GM21529 (cell line): ENCODE measurements at regions not wholly inside any gene's neighbourhood (a gene's known extent, or its start where the extent isn't known, plus 50 kb on each side); places are given as distances from the start of the nearest gene placed in this dataset.

Experiments used
- ATAC-seq: cut with Tn5 transposase; IDR thresholded peaks from one replicate; pipeline ENCODE4 v1.9.1; 2021; ENCODE audit not compliant: unreplicated experiment

DNA sequence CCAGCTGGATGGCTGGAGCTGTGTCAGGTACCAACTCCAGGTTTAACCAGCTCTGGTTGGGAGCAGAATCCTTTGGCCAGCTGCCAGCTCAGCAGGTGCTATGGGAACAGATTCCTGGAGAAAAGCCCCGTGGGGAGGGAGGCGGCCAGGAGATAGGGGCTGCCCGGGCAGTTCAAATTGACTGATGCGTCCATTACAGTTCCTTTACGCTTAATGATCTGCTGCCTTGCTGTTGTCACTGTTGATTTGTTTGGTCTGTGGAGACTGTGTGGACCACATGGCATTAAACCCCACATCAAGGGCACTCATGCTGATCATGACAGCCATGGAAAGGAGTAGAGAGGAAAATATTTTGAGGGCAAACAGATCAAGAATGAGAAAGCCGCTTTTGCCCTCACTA, 200.0 kb downstream of the TSN start:
- no peak for ATAC-seq

DNA sequence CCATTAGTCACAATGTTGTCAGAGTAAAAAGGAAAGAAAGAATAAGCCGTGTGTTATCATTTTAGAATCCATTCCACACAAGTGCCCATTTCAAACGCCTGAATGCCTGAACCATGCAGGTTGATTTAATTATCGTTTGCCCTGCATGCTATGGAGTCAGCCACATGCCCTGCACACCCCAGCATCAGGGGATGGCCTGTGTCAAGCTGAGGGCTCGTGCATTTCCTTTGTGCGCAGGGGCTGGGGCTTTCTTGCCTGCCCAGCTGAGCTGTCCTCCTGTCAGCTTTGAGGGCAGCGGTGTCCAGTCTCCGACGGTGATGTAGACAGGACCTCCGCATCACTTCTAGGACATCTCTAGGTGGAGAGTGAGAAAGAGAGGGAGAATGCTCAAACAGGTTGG, 200.4 kb downstream of the TSN start:
- no peak for ATAC-seq

DNA sequence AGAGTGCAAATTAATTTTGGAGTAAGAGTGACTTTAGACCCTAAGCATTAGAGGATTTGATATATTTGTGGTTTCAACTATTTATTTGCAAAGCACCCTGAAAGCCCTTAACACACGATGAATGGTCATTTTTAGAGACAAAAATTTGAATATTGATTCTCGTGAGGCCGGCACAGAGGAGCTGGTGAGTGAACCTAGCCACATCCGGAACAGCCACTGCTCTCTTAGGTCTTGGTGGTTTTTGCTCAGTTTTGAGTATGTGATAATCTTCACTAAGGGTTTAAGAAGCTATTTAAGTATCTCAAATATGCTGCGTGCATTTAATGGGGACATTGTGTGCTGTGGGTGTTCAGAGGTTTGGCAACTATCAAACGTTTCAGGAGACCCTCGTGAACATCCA, 204.8 kb downstream of the TSN start:
- peak; percentile 81 for ATAC-seq

DNA sequence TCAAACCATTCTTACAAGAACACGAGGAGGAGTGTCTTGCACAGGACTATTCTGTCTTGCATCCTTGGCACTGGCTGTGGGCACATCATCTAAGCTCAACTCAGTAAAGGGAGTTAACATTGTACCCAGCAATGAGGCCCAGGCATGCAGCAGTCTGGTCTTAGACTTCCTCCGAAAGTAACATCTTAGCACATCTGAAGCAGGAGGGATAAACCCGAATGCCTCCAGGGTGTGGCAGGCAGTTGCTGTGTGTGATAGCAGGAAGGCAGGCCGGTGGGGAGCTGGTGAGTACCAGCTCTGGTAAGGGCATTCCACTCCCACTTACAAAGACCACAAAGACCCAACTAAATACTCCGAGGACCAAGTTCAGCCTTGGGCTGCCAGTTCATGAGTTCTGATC, 206.3 kb downstream of the TSN start:
- ATAC-seq = no peak

DNA sequence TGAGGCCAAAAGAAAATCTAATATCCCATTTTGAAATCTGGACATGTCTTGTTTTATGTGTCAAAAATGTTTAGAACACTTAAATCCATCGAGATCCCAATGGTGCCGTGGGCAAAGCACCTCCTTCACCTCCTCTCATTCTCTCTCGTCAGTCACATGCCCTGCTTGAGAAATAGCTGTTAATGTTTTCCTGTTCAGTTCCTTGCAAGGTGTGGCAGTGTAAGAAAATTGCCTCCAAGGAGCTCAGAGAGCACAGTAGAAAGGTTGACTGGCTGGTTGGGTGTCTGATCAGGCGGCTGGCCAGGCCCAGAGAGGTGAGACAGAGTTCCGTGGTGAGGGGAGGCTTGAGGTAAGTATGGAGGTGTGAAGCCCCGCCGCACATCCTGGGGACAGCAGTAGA, 210.2 kb downstream of the TSN start:
- ATAC-seq = no peak

DNA sequence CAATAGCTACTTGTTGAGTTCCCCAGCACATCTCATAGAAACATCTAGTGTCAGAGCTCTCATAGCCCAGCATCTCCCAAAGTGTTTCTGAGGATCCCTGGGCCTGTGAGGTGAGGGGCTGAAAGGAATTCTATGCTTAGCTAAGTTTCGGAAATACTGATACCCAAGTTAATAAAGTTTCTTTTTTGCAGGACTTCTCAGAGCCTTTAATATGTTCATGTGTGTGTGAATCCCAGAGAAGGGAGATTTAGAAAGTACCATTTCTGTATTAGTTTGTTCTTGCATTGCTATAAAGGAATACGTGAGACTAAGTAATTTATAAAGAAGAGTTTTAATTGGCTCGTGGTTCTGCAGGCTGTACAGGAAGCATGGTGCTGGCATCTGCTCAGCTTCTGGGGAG, 211.2 kb downstream of the TSN start:
- ATAC-seq = no peak

DNA sequence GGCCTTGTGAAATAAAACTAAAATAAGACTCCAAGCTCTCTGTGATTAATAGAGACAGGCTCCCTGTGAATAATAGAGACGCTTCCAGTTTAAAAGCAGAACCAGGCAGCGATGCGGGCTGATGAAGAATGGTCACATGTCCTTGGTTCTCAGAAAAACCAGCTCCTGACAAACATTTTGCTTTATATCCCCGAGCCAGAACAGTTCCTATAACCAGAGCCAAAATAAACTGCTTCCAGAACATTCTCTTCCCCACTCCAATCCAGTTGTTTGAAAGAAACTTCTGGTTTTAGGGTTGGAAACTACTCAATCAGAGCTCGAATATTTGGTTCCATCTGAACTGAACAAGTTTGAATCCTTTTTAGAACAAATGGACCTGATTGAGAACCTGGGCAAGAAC, 213.7 kb downstream of the TSN start:
- no peak for ATAC-seq

DNA sequence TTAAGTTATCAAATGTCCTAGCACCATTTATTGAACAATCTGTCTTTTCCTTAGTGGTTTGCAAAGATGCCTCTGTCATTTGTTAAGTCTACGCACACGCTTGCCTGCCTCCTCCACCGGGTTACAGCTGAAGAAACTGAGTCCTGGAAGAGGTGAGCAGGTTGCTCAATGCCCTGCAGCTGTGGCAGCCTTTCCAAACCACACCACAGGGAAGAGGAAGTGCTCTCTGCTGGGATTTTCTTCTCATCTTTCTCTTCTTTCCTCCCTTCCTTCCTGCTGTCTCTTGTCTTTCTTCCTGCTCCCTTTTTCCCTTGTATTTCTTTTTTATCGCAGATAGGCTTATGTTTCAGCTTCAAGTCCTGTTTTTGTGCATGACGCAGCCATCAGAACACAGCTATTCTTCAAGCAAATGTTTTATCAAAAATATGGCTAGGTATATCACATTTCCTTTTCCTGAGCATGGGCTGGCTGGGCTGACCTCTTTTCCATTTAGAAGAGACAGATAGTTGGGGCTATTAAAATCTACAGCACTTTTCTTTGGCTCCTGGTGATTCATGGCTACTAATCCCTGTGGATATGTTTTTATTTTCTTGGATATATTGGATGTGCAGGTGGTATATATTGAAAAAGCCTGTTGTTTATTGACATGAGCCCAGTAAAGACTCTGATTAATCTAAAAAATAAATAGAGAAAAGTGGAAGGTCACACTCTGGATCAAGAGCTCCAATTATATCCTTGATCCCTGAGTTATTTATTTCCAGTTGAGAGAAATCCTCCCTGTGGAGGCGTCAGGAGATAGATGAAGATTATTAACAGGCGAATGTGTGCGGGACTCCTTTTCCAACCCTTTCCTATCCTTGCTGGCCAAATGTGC, 214.6 kb downstream of the TSN start:
- ATAC-seq = no peak

DNA sequence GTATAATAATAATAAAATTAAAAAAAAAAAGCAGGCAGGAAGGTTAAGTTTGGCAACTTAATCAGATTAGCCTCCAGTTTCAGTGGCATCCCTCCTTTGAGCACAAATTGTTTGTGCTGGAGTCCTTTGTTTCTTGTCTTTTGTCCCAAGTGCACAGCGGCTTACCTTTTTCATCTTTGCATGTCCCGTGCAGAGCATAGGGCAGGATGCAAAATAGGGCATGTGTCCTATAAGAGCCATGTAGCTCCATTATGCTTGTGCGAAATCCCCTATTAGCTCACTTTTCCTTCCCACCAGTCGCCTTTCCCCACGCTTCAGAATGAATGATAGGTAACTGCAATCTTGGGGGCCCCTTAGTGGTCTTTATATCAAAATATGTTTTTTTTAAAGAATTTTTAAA, 216.8 kb downstream of the TSN start:
- ATAC-seq = no peak

DNA sequence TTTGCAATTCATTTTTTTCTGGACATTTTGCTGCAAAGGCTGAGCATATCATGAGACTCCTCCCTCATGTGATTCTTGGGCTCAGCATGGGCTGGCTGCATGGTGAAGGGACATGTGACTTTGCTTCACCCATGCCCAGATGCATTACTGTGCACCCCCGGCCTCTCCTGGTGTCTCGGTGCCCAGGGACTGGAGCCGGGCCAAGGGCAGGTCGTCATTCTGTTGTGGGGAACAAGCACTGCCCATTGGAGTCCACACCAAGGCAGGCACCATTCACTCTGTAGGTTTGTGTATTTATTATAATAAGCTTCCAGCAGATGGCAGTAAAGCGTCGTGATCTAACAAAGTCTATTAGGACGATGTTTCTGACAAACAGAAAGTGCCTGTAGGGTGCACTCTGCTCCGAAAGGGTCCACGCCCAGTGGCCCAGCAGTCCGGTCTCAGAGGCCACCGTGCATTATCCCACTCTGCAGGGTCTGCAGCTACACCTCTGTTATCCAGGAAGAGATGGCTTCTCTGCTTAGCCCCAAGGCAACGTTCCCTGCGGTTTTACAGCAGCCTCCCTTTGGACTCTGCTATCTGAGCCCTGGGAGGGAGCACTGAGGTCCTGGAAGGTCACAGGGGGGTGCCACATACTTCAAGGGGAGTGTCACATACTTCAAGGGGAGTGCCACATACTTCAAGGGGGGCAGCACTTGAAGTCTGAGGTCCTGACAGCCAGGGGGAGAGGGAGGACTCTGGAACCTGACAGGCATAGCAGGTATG, 219.6 kb downstream of the TSN start:
- peak; percentile 96 for ATAC-seq

DNA sequence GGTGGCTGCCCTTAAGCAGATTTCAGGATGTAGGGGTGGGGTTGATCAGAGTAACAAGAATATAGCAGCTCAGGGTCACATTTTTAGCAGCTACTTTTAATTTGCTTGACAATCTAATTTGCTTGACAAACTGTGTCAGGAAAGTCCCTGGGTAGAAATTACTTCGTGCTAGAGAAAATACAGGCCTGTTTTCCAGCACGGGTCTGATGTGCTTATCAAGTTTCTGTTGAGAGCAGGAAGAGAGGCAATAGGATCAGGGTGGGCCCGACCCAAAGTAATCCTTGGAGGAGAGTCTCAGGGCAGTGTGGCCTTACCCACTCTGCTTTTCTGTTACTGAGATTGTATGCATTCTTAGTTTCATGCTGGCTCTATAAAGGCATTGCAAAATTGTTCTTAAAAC, 221.5 kb downstream of the TSN start:
- ATAC-seq = no peak

DNA sequence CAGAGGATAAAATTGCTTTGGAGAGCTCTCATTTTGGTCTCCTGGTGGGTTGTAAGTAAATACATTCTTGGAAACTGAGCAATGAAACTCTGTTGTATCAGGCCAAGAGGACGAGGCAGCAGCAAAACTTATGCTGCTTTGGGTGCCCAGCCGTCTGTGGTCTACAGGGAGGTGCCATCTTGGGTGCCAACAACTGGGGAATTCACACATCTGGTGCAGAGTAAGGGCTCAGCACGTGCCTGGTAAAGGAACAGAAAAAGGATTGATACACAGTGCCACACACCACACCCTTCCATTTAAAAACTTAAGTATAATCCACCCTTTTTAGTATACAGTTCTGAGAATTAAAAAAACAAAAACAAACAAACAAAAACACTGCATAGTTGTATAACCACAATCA, 221.9 kb downstream of the TSN start:
- ATAC-seq = no peak

DNA sequence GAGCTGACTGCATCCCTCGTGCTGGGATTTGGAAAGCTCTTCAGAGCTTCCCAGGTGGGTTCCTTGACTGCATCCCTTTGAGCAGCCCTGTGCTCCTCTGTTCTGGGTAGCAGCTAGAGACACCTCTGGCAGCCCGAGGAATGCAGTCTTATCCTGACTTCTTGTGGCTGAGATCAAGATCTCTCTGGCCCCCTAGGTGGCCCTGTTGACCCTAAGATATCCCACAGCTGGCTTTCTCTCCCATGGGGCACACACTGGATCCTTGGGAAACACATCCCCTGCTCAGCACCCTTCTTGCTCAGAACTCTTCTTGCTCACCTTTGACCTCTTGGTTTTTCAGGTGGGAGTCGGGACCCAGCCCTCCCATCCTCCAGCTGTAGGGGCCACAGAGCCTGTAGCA, 237.2 kb downstream of the TSN start:
- no peak for ATAC-seq

DNA sequence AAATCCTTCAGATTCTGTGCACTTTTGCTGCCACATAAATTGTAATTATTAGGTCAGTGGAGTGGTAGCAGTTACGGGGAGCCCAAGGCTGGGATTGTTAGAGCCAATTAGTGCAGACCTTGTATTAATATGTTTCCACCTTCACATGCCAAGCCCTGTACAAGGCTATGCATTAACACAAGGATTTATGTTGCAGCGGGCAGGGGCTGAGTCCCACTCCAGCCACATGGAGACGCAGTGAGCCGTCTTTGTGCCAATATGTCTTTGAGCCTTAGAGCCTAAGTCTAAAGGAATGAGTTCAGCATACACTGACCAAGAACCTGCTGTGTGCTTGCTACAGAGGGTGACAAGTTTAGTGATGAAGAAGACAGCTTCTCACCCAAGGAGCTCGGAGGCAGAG, 238.2 kb downstream of the TSN start:
- no peak for ATAC-seq

DNA sequence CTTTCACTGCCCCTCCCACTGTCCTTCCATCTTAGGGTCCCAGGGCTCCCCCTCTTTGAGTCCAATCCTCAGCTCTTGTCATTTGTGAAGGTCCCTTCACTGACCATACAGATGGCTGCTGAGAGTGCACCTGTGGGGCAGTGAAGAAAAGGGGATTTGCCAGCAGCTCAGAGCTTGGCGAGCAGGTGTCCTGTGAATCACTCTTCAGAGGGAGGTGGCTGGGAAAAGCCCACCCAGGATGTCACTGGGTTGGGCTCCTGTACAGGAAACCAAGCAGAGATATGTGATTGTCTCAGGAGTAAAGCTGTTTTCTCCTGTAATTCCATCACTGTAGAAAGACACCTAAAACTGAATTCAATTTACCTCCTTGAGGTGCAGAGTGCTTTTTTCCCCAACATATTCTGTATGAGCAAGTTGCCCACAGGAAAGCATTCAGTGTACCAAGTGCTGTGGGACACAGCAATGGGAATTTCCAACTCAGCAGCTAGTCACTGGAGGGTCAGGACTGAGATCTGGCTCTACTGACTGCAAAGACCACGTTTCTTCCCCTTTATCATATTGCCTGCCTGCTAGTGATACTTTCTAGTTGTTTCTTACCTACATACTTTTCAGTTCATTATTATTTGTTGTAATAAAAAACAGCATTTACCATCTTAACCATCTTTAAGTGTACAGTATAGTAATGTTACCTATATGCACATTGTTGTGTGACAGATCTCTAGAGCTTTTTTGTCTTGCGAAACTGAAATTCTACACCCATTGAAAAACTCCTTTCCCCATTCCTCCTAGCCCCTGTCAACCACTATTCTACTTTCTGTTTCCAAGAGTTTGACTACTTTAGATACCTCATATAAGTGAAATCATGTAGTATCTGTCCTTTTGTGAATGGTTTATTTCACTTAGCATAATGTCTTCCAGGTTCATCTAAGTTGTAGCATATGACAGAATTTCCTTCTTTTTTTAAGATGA, 239.1 kb downstream of the TSN start:
- ATAC-seq = no peak

DNA sequence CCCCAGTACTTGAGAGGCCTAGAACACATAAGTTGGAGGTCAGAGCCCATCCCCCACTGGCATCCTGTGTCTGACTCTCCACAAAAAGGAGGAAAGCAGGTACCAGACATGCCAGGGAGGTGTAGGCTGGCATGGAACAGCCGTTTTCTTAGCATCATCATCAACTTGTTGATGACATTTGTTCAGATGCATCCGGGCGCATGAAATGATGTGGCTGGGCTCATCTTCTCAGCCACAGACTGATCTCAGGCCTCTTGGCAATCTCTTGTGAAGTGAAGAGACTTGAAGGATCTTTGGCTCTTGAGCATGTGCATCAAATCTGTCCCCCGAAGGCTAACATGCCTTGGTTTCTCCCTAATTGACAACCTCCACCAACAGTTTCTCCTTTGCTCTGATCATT, 243.3 kb downstream of the TSN start:
- no peak for ATAC-seq

DNA sequence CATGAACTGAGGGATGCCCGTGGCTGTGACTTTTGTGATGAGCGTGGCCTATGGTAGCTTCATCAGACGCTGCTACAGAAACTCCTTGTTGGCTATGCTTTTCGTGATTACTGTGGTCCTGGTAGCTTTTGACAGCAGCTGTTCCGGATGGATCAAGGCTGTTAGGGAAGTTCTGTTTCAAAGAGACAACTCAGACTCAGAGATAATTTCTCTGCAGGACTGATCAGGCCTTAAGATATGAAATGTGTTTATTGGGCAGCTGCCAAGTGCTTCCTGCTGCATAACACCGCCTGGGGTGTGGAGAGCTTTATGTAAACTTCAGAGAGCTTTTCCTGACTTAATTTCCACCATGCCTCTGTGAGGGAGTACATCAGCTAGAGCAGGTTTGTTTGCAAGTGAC, 243.8 kb downstream of the TSN start:
- ATAC-seq = no peak

DNA sequence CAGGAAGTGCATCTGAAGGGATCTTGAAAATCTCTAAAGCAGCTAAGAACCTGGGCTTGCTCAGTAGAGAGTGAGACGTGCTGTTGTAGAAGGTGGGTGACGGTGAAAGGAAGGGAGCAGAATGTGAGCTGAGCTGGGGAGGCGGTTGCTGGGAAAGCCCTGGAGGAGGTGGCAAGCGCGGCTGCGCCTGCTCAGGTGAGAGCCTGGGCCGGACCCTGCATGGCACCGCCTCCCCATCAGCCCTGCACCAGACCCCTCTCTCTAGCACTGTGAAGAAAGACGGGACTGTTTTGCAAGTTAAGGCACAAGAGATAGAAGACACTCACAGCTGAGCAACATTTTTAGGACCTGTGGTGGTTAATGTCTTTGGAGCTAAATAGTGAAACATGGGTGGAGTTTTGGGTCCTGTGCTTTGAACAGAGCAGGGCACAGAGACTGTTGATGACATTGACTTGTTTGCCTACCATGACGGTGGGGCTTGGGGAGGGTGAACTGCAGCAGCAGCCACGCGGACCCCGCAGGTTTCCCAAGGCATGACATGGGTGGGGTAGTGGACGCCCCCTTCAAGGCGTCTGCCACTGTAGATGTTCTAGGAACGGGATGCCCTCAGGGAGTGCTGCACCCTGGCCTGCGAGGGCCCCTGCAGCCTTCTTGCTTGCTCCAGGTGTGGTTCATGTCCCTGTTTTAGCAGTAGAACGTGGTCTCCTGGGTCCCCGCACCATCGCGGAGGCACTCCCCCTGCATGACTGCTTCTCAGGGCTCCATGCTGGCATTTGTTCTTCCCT, 245.3 kb downstream of the TSN start:
- no peak for ATAC-seq

DNA sequence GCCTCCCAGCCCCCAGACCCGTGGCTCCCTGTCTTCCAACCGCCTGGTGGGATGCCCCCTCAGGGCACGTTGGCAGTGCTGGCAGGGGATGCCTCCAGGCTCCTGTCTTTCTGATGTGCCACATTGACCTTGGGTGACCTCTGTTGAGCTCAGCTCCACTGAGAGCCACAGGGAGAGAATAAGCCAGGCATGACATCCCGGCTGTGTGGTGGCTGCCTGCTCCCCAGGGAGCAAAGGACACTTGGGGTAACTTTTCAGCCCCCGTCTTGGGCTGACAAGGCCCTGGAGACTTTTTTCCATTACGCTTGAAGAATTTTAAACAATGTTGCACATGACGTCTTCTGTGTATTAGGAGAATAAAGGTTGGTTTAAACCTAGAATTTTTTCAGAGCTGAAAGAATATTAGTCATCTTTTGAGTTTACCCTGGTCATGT, 246.0 kb downstream of the TSN start:
- no peak for ATAC-seq

DNA sequence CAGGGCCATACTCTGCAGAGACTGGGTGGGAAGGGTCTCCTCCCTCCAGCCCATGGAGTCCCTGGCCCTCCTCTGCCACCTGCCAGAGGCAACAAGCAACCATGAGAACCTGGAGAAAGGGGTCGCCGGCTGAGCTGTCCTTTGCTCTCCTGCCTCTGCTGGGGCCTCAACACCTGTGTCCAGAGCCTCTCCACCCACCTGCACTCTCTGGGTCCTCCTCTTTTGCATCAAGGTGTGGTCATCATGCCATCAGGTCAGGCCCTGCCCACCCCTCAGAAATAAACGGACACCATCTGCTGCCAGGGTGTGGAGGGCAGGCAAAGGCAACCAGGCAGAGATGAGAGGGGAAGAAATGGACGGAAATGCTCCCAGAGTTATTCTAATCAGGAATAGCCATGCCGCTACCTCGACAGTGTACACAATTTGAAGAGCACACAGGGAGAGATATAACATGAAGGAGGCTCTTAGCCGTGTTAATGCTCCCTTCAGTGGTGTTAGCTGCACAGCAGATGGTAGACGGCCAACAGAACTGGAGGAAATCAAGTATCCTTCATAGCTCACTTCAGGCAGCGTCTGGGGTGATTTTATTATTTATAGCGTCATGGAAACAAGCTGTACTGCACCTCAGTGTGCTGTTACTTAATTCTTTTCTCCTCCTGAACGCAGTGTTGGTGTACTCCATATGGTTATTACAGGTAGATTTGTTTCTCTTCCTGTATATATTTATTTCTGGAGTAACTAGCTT, 247.9 kb downstream of the TSN start:
- ATAC-seq = no peak
